ENCODE measurements at regions not wholly inside any gene's neighbourhood (a gene's known extent, or its start where the extent isn't known, plus 50 kb on each side); places are given as distances from the start of the nearest gene placed in this dataset.

GRCh38 chr2:126782648-126783047 is 116.0 kb upstream of the TEX51 start:
- no peak for TF ChIP-seq EZH2 (IDR thresholded peaks at IDR 0.05; ENCODE audit: low read length)
- TF ChIP-seq CTCF (optimal IDR thresholded peaks at IDR 0.05 in 1 of 3, IDR thresholded peaks at IDR 0.05 in 1 of 3, conservative IDR thresholded peaks at IDR 0.05 in 1 of 3; ENCODE audit: extremely low read depth in 1 of 3, insufficient read depth in 2 of 3, low read length in 3 of 3): no peak

Measured in keratinocyte (primary cell).